Brain microvascular endothelial cell (primary cell): ENCODE measurements at regions not wholly inside any gene's neighbourhood (a gene's known extent, or its start where the extent isn't known, plus 50 kb on each side); places are given as distances from the start of the nearest gene placed in this dataset.

Experiments
- DNase-seq: peaks from one replicate; pipeline ENCODE4 v3.0.0-alpha.2; 2020
- H3K27ac ChIP-seq: fragments of 250-450 bp; sonication (Bioruptor Pico); 2 replicates; pipeline ENCODE4 v1.5.1; 2020; ENCODE audit warnings: mild to moderate bottlenecking, moderate library complexity
- H3K27me3 ChIP-seq: fragments of 250-450 bp; sonication (Bioruptor Pico); replicated peaks from 2 replicates; pipeline ENCODE4 v1.5.1; 2020; ENCODE audit warnings: mild to moderate bottlenecking
- H3K36me3 ChIP-seq: fragments of 250-450 bp; sonication (Bioruptor Pico); replicated peaks from 2 replicates; pipeline ENCODE4 v1.5.1; 2020; ENCODE audit warnings: mild to moderate bottlenecking
- H3K4me3 ChIP-seq: 2 replicates; pipeline ENCODE4 v1.5.1; 2011; ENCODE audit warnings: low read depth, mild to moderate bottlenecking, control low read depth, low read length, moderate library complexity
- in situ Hi-C: cut with HindIII; loops from 2 replicates; pipeline ENCODE4 v1.10.0; 2017; ENCODE audit warnings: low sequenced_read_pairs, low pct_ligation_motif_present
- TF ChIP-seq, protein P1 (sequence below): IDR thresholded peaks from 2 replicates; pipeline ENCODE4 v1.5.1; 2011; ENCODE audit warnings: low read depth, mild to moderate bottlenecking, moderate library complexity, low read length, control low read depth, inconsistent platforms; ENCODE audit errors: missing control alignments

DNA sequence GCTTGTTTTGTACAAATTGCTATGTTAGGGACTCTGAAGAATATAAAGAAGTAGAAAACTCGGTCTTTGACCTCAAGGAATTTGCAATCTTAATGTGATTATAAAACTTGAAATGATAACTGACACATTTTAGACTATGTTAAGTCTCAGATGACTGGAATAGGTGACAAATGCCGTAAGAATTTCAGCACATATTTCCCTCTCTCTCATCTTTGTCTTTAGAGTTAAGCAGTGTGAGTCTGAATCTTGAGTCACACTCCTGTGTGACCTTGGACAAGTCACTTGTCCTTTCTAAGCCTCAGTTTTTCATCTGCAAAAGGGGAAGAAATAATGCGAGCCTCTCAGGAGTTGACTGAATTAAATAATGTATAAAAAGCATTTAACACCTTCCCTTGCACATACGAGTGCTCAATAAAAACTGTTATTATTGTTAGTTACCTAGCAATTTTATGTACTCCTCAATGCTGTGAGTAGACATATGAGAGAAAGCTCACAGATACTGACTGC is 103.7 kb downstream of the DYRK2 start:
- H3K27ac ChIP-seq: no peak overlapping the region
- DNase-seq: no peak
- in situ Hi-C loops: no loop called here
- no peak overlapping the region for H3K4me3 ChIP-seq
- TF ChIP-seq, protein P1, sequence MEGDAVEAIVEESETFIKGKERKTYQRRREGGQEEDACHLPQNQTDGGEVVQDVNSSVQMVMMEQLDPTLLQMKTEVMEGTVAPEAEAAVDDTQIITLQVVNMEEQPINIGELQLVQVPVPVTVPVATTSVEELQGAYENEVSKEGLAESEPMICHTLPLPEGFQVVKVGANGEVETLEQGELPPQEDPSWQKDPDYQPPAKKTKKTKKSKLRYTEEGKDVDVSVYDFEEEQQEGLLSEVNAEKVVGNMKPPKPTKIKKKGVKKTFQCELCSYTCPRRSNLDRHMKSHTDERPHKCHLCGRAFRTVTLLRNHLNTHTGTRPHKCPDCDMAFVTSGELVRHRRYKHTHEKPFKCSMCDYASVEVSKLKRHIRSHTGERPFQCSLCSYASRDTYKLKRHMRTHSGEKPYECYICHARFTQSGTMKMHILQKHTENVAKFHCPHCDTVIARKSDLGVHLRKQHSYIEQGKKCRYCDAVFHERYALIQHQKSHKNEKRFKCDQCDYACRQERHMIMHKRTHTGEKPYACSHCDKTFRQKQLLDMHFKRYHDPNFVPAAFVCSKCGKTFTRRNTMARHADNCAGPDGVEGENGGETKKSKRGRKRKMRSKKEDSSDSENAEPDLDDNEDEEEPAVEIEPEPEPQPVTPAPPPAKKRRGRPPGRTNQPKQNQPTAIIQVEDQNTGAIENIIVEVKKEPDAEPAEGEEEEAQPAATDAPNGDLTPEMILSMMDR: no peak
- no peaks in the 10 kb centered on the region for H3K36me3 ChIP-seq
- no peaks in the 10 kb centered on the region for H3K27me3 ChIP-seq

DNA sequence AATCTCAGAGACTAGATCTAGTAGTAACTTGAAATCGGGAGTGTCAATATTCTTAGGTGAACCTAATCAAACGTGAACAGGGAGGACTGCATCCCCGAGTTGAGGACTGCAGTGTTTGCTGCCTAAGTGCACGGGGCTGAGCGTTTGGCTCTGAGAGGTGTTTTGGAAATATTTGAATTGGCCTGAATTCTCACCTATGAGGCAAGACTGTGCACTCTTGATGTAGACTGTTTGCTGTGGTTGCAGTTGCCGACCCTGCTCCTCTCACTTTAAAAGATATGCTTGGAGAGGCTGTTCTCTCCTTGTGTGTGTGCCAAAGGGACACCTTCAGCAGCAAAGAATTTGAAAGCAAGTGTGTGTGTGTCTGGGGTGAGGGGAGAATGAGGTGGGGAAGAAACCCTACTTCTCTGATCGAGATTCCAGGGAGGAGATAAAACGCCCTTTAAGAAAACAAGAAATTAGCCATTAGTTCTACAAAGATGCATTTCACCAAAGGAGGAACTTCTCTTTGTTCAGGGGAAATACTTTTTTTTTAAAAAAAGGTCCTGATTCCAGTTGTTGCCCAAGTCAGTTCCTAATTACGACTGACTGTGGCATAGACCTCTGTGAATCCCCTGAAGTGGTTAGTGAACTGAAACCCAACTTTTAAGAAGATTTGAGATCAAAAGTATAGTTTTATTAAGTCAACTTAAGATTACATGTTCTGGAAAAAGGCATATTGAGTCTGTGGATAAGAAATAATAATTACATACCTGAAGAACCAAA is 106.6 kb downstream of the DYRK2 start:
- TF ChIP-seq, protein P1: no peak

DNA sequence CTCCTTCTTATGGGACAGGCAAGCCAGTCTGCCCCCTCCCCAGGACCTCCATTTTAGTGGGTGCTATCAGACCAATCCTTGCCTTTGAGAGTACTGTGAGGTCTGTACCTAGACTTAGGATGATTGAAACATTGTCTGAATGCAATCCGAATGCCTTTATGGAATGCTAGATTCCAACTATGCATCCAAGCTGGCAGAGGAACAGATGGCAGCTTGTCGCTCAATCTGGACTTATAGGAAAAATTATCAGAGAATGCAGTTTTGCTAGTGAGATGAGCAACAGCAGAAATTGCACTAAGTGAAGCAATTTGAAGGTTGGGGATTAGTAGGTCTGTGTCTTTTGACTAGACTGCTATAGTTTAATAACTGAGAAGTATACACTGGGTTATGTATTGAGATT is 109.1 kb downstream of the DYRK2 start:
- Histone ChIP-seq H3K27ac (no peak overlapping the region), H3K36me3 (no peaks in the 10 kb centered on the region), H3K4me3 (no peak overlapping the region), H3K27me3 (no peaks in the 10 kb centered on the region)
- no peak for DNase-seq
- TF ChIP-seq, protein P1: no peak
- in situ Hi-C loops: no loop called here

More for the DNA sequence above, 106.6 kb downstream of the DYRK2 start:
- no peak overlapping the region for H3K4me3 ChIP-seq
- no peaks in the 10 kb centered on the region for H3K36me3 ChIP-seq
- in situ Hi-C loops: no loop called here
- no peak for DNase-seq
- no peak overlapping the region for H3K27ac ChIP-seq
- H3K27me3 ChIP-seq: no peaks in the 10 kb centered on the region

DNA sequence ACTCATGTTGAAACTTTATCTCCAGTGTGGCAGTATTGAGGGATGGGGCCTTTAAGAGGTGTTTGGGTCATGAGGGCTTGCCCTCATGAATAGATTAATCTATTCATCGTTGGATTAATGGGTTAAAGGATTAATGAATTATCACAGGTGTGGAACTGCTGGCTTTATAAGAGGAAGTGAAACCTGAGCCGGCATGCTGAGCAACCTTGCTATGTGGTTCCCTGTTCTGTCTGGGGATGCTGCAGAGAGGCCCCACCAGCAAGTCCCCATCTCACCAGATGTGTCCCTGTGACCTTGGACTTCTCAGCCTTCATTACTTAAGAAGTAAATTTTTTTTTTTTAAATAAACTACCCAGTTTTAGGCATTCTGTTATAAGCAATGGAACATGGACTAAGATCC is 109.6 kb downstream of the DYRK2 start:
- TF ChIP-seq, protein P1: no peak
- H3K36me3 ChIP-seq: no peaks in the 10 kb centered on the region
- no peak overlapping the region for H3K4me3 ChIP-seq
- H3K27ac ChIP-seq: no peak overlapping the region
- DNase-seq: no peak
- in situ Hi-C loops: no loop called here
- H3K27me3 ChIP-seq: no peaks in the 10 kb centered on the region

DNA sequence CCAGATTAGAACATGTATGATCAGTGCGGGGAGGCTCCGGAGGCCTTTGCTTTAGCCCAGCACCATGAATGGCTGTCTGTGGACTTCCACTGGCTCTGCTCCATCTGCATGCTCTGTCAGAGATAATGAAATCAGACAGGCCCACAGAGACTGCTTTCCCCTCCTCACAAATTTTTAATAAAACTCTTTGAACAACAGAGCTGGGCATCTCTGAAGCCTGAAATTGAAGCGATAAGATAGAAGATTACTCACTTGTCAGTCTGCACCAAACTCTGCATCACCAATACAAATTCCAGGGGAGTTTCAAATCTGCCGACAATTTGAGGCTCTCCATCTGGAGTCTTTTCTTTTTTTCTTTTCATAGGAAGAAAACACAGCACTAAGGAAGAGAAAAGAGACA is 110.0 kb downstream of the DYRK2 start:
- H3K27me3 ChIP-seq: no peaks in the 10 kb centered on the region
- no peak overlapping the region for H3K4me3 ChIP-seq
- in situ Hi-C loops: no loop called here
- DNase-seq: no peak
- H3K27ac ChIP-seq: no peak overlapping the region
- TF ChIP-seq, protein P1: no peak
- no peaks in the 10 kb centered on the region for H3K36me3 ChIP-seq
